ENCODE measurements at regions not wholly inside any gene's neighbourhood (a gene's known extent, or its start where the extent isn't known, plus 50 kb on each side); places are given as distances from the start of the nearest gene placed in this dataset.

DNA sequence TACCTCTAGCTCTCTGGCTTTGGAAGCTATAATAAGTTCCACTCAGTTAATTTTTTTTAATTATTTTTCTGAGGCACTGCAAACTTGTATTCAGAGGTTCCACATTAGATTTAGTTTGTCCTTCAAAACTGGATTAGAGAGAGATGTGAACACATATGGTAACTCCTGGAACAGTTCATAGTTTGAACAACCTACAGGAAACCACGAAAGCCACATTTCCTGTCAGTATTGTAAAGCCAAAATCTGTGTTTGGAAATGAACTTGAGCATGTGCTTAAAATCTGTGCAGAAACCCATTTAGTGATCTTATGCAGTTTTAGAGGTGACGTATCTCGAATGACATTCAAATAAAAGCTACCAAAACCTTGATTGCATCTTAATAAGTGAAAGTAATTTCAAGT lies 1952.0 kb downstream of the OLFM4 start:
- TF ChIP-seq, protein P1, sequence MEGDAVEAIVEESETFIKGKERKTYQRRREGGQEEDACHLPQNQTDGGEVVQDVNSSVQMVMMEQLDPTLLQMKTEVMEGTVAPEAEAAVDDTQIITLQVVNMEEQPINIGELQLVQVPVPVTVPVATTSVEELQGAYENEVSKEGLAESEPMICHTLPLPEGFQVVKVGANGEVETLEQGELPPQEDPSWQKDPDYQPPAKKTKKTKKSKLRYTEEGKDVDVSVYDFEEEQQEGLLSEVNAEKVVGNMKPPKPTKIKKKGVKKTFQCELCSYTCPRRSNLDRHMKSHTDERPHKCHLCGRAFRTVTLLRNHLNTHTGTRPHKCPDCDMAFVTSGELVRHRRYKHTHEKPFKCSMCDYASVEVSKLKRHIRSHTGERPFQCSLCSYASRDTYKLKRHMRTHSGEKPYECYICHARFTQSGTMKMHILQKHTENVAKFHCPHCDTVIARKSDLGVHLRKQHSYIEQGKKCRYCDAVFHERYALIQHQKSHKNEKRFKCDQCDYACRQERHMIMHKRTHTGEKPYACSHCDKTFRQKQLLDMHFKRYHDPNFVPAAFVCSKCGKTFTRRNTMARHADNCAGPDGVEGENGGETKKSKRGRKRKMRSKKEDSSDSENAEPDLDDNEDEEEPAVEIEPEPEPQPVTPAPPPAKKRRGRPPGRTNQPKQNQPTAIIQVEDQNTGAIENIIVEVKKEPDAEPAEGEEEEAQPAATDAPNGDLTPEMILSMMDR (conservative IDR thresholded peaks at IDR 0.05 in 1 of 2, IDR thresholded peaks at IDR 0.05 in 1 of 2; ENCODE audit: low read depth in 1 of 2, low read length in 2 of 2), result no peak
- TF ChIP-seq EZH2 (IDR thresholded peaks at IDR 0.05; ENCODE audit: low read length, missing control alignments), result no peak
